Vagina (tissue), 2 donors: ENCODE measurements at regions not wholly inside any gene's neighbourhood (a gene's known extent, or its start where the extent isn't known, plus 50 kb on each side); places are given as distances from the start of the nearest gene placed in this dataset.

ENCODE experiments used
- DNase-seq, 2 donors: peaks; one replicate each; pipeline ENCODE4 v3.0.0-alpha.2; 2017; ENCODE audit errors: extremely low spot score in 2 of 2
- H3K27ac ChIP-seq: fragments of 200-600 bp; sonication (generic); one replicate; pipeline ENCODE4 v1.5.1; 2019
- H3K27me3 ChIP-seq: fragments of 200-600 bp; sonication (generic); one replicate; pipeline ENCODE4 v1.5.1; 2019
- H3K36me3 ChIP-seq, 2 donors: fragments of 200-600 bp; sonication (generic); one replicate each; pipeline ENCODE4 v1.5.1; 2017 to 2019
- H3K4me1 ChIP-seq: fragments of 200-600 bp; sonication (generic); one replicate; pipeline ENCODE4 v1.5.1; 2019
- H3K4me3 ChIP-seq, 2 donors: fragments of 200-600 bp; sonication (generic); 1 replicate in 1 of 2; 2 replicates in 1 of 2; pipeline ENCODE4 v1.5.1; 2016 to 2019
- H3K9me3 ChIP-seq: fragments of 200-600 bp; sonication (generic); one replicate; pipeline ENCODE4 v1.5.1; 2019
- POLR2A ChIP-seq, 2 donors: fragments of 450-650 bp; IDR thresholded peaks; one replicate each; pipeline ENCODE4 v1.6.1; 2017; ENCODE audit warnings: antibody characterized with exemption in 2 of 2, mild to moderate bottlenecking in 2 of 2, moderate library complexity in 2 of 2
- POLR2AphosphoS5 ChIP-seq, 2 donors: sonication (generic); formaldehyde crosslinking; IDR thresholded peaks; one replicate each; pipeline ENCODE4 v1.9.0; 2017; ENCODE audit warnings: antibody characterized with exemption in 2 of 2, mild to moderate bottlenecking in 2 of 2, low read depth in 1 of 2; ENCODE audit not compliant: insufficient read depth in 1 of 2
- intact Hi-C: fragments of 100-400 bp; cut with DNase I; formaldehyde crosslinking; loops from one replicate; pipeline ENCODE4 v1.15.1; 2023
- TF ChIP-seq, protein P1 (sequence below), 3 experiments: fragments of 450-650 bp in 2 of 3; fragments of 200-600 bp in 1 of 3; sonication (generic) in 1 of 3; IDR thresholded peaks; one replicate each; pipeline ENCODE4 v1.5.1; 2017 to 2019; ENCODE audit warnings: antibody characterized with exemption in 3 of 3, mild to moderate bottlenecking in 2 of 3, moderate library complexity in 2 of 3

DNA sequence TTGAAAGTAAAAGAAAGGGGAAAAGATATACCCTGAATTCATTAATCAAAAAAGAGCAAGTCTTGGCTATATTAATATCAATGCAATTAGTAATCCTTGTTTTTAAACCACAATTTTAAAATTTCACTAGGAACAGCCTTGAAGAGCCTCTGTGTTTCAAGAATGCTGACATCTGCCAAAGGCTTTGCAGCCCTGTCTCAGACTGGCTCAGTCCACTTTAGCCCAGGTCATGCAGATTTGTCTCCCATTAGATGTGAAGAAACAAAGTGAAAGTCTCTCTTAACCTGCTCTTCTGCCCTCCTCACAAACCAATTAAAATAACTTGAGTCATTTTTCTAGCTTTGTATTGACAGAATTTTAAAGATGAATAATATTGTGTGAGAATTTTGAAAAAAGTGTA is 102.7 kb upstream of the CARMIL1 start:
- no peak for DNase-seq
- no peaks in the 10 kb centered on the region for H3K27me3 ChIP-seq
- no peak overlapping the region for H3K4me3 ChIP-seq
- H3K9me3 ChIP-seq: no peaks in the 10 kb centered on the region
- no peaks in the 10 kb centered on the region for H3K36me3 ChIP-seq
- intact Hi-C loops: no loop called here
- TF ChIP-seq POLR2A (IDR thresholded peaks at IDR 0.05) (no peak), POLR2AphosphoS5 (IDR thresholded peaks at IDR 0.05; ENCODE audit: insufficient read depth in 1 of 2, low read depth in 1 of 2) (no peak)
- TF ChIP-seq, protein P1, sequence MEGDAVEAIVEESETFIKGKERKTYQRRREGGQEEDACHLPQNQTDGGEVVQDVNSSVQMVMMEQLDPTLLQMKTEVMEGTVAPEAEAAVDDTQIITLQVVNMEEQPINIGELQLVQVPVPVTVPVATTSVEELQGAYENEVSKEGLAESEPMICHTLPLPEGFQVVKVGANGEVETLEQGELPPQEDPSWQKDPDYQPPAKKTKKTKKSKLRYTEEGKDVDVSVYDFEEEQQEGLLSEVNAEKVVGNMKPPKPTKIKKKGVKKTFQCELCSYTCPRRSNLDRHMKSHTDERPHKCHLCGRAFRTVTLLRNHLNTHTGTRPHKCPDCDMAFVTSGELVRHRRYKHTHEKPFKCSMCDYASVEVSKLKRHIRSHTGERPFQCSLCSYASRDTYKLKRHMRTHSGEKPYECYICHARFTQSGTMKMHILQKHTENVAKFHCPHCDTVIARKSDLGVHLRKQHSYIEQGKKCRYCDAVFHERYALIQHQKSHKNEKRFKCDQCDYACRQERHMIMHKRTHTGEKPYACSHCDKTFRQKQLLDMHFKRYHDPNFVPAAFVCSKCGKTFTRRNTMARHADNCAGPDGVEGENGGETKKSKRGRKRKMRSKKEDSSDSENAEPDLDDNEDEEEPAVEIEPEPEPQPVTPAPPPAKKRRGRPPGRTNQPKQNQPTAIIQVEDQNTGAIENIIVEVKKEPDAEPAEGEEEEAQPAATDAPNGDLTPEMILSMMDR (IDR thresholded peaks at IDR 0.05): no peak
- peaks cover 43% of the 10 kb centered on the region for H3K4me1 ChIP-seq
- H3K27ac ChIP-seq: no peak overlapping the region

DNA sequence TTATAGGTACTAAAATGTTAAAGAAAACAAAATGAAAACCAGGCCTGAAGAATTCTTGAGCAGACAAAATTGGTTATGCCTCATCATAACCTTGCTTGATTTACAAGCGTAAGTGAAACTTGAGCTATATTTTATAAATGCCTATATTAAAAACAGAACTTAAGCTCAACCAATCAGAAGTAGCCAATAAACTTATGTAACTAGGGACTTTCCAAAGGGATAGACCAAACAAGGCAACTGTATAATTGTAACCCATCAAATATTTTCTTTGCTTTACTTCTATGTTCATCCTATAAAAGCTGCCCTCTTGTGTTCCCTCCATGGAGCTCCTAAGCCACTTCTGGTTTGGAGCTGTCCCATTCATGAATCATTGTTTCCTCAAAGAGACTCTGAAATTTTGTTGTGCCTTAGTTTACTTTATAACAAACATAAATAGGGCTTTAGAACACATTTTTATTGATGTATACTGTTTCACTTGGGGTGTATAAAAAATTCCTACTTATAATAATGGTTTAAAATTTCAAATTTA is 101.6 kb upstream of the CARMIL1 start:
- Histone ChIP-seq H3K27me3 (no peaks in the 10 kb centered on the region), H3K27ac (peak overlapping the region; percentile 87), H3K36me3 (no peaks in the 10 kb centered on the region), H3K4me3 (no peak overlapping the region), H3K9me3 (no peaks in the 10 kb centered on the region), H3K4me1 (peaks cover 41% of the 10 kb centered on the region)
- no peak for DNase-seq
- TF ChIP-seq, protein P1 (IDR thresholded peaks at IDR 0.05): no peak
- TF ChIP-seq POLR2AphosphoS5 (IDR thresholded peaks at IDR 0.05; ENCODE audit: insufficient read depth in 1 of 2, low read depth in 1 of 2) (no peak), POLR2A (IDR thresholded peaks at IDR 0.05) (no peak)
- intact Hi-C loops: no loop called here

DNA sequence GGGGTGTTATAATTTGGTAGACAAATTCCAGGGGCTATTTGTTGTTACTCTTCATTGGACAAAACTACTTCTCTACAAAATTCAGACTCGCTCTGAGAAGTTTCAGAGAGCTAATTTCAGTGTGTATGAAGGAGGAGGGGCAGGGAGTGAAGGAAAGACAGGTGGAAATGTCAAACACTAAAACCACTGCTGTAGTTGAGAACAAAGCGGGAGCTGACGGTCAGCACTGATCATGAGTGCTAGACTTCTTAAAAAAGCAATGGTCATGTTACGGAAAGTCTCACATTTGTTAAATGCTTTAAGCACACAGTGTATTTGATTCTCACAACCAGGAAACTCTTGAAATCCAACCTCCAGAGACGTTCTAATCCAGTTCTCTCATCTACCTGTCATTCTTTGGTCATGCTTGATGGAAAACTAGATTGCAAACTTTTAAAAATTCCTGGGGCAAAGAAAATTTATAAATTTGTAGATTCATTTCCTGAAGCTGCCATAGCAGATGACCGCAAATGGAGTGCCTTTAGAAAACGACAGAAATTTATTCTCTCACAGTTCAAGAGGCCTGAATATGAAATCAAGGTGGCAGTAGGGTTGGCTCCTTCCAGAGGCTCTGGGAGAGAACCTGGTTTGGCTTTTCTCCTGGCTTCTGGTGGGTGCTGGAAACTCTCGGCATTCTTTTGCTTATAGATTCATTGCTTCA is 100.7 kb upstream of the CARMIL1 start:
- H3K4me1 ChIP-seq: peaks cover 31% of the 10 kb centered on the region
- TF ChIP-seq POLR2AphosphoS5 (IDR thresholded peaks at IDR 0.05; ENCODE audit: insufficient read depth in 1 of 2, low read depth in 1 of 2): no peak
- no peak for TF ChIP-seq POLR2A (IDR thresholded peaks at IDR 0.05)
- TF ChIP-seq, protein P1 (IDR thresholded peaks at IDR 0.05): no peak
- intact Hi-C loops: no loop called here

DNA sequence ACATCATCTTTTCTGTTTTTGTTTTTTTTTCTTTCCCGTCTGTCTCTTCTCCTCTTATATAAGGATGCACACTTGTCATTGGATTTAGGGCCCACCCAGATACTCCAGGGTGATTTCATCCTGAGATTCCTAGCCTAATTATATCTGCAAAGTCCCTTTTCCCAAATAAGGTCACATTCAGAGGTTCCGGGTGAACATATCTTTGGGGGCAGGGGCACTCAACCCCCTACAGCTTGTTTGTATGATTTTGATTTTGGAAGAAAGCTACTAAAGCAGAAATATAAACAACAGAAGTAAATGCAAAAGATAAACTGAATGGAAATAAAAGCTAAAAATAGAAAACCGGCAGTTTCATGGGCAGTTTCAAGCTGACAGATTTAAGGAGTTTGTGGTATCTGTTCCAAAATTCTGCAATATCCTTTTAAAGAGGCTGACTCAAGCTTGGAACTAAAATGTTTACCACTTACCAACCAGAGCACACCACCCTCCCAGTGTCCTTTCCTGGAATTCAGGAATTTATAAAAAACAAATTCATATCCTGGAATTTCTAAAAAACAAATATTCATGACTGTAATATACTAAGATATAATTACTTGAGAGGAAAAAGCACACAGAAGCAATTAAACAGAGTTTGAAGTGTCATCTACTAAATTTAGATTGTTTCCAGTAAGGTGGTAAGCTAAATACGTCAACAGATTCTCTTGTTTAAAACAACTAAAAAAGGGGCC is 100.0 kb upstream of the CARMIL1 start:
- intact Hi-C loops: no loop called here
- no peak for DNase-seq
- TF ChIP-seq POLR2AphosphoS5 (IDR thresholded peaks at IDR 0.05; ENCODE audit: insufficient read depth in 1 of 2, low read depth in 1 of 2) (peak in 1 of 2 donors; percentile 96), POLR2A (IDR thresholded peaks at IDR 0.05) (no peak)
- no peak overlapping the region for H3K4me3 ChIP-seq
- peaks cover 24% of the 10 kb centered on the region for H3K4me1 ChIP-seq
- H3K27me3 ChIP-seq: no peaks in the 10 kb centered on the region
- peak overlapping the region; percentile 87 for H3K27ac ChIP-seq
- no peaks in the 10 kb centered on the region for H3K9me3 ChIP-seq
- H3K36me3 ChIP-seq: no peaks in the 10 kb centered on the region

More for the DNA sequence above, 100.7 kb upstream of the CARMIL1 start:
- H3K27me3 ChIP-seq: no peaks in the 10 kb centered on the region
- no peak overlapping the region for H3K4me3 ChIP-seq
- no peaks in the 10 kb centered on the region for H3K36me3 ChIP-seq
- H3K9me3 ChIP-seq: no peaks in the 10 kb centered on the region
- no peak for DNase-seq
- H3K27ac ChIP-seq: peak overlapping the region; percentile 87

DNA sequence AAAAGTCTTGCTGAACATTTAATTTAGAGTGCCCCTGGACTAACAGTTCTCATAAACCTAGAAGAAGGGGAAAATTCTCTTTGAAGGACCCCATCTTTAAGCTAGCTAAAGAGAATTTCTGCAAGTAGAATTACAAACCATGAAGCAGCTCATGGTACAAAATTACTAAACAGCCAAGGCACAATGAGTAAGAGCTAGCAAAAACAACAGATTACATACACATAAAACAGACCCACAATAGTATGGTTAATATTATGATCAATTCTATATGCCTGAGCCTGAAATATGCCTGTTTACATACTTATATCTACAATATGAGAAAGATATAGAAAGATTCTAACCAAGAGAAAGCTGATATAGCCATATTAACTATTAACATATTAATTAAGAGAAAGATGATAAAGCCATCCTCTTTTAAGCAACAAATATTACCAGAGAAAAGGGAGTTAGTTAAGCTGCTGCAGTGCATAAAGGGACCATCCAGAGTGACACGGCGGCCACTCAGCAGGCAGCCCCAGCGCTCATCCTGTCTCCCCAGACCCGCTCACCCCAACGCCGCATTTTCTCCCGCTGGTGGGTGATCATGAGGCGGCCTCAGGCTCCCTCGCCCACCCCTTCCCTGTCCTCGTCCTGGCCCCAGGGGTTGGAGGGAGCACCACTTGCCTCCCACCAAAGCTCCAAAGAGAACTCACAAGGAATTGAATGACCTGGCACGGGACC is 98.4 kb upstream of the CARMIL1 start:
- Histone ChIP-seq H3K4me3 (no peak overlapping the region), H3K9me3 (no peaks in the 10 kb centered on the region), H3K36me3 (no peaks in the 10 kb centered on the region), H3K4me1 (peaks cover 12% of the 10 kb centered on the region), H3K27me3 (no peaks in the 10 kb centered on the region), H3K27ac (peak overlapping the region; percentile 87)
- TF ChIP-seq, protein P1 (IDR thresholded peaks at IDR 0.05): no peak
- TF ChIP-seq POLR2AphosphoS5 (IDR thresholded peaks at IDR 0.05; ENCODE audit: insufficient read depth in 1 of 2, low read depth in 1 of 2) (no peak), POLR2A (IDR thresholded peaks at IDR 0.05) (no peak)
- intact Hi-C loops: loop anchor here (10.0 kb wide), 1 partner anchor 46 kb away; no protein-coding TSS in a partner anchor
- no peak for DNase-seq
